HEK293 (cell line): ENCODE measurements at regions not wholly inside any gene's neighbourhood (a gene's known extent, or its start where the extent isn't known, plus 50 kb on each side); places are given as distances from the start of the nearest gene placed in this dataset.

Experiments used
- ATF2 ChIP-seq: fragments of 450-650 bp; formaldehyde crosslinking; IDR thresholded peaks from 2 replicates; pipeline ENCODE4 v1.5.1; 2016; ENCODE audit warnings: missing biosample characterization, missing genetic modification characterization, low read depth
- CTCF ChIP-seq: fragments of 450-650 bp; formaldehyde crosslinking; IDR thresholded peaks from 2 replicates; pipeline ENCODE4 v1.5.1; 2016; ENCODE audit warnings: missing biosample characterization, missing genetic modification characterization
- ZNF23 ChIP-seq: fragments of 450-650 bp; formaldehyde crosslinking; IDR thresholded peaks from 2 replicates; pipeline ENCODE4 v1.5.1; 2016; ENCODE audit warnings: missing biosample characterization, missing genetic modification characterization, borderline replicate concordance
- ZNF239 ChIP-seq: fragments of 450-650 bp; formaldehyde crosslinking; IDR thresholded peaks from 2 replicates; pipeline ENCODE4 v1.5.1; 2016; ENCODE audit warnings: missing biosample characterization, missing genetic modification characterization

- TF ChIP-seq CTCF = no peak
- no peak for TF ChIP-seq ZNF239 (tag by site-specific recombination)
- no peak for TF ChIP-seq ATF2
- no peak for TF ChIP-seq ZNF23 (tag by site-specific recombination)
Measured at GRCh38 chr3:5423076-5423475, 235.6 kb downstream of the EDEM1 start.
